ENCODE measurements at regions not wholly inside any gene's neighbourhood (a gene's known extent, or its start where the extent isn't known, plus 50 kb on each side); places are given as distances from the start of the nearest gene placed in this dataset.

GRCh38 chr16:26595199-26595598 is 471.5 kb upstream of the C16orf82 start:
- Histone ChIP-seq H3K27ac (ENCODE audit: extremely low read depth, low read depth, low read length) (no peak overlapping the region), H3K9me1 (ENCODE audit: control insufficient read depth, insufficient read depth, low read length) (no peaks in the 10 kb centered on the region), H3K4me3 (no peak overlapping the region), H3K9ac (ENCODE audit: insufficient read depth in 1 of 2, low read depth in 2 of 2, low read length in 2 of 2) (no peak overlapping the region), H3K9me3 (replicated peaks; ENCODE audit: control insufficient read depth, insufficient read depth, low read depth, low read length) (no peaks in the 10 kb centered on the region), H3K79me2 (ENCODE audit: control insufficient read depth, insufficient read depth, low read length) (no peaks in the 10 kb centered on the region), H3K27me3 (ENCODE audit: control insufficient read depth in 2 of 2, insufficient read depth in 2 of 2, low read length in 2 of 2) (no peaks in the 10 kb centered on the region), H4K20me1 (replicated peaks; ENCODE audit: control insufficient read depth, insufficient read depth, low read length) (no peaks in the 10 kb centered on the region), H2AFZ (ENCODE audit: low read depth, low read length) (no peak overlapping the region), H3K4me1 (replicated peaks in 1 of 2; ENCODE audit: control insufficient read depth in 2 of 2, insufficient read depth in 2 of 2, low read length in 2 of 2) (no peaks in the 10 kb centered on the region), H3K4me2 (ENCODE audit: insufficient read depth, low read length) (no peak overlapping the region), H3K36me3 (ENCODE audit: control insufficient read depth, insufficient read depth, low read length) (no peaks in the 10 kb centered on the region)
- no peak for FAIRE-seq
- WGBS (ENCODE audit: insufficient coverage, low coverage, missing lambda C conversion rate): 0% methylated on average over 4 of the region's 4 CpGs
- in situ Hi-C loops (cut with MboI): no loop called here
- ATAC-seq: no peak
- intact Hi-C loops (cut with micrococcal nuclease): no loop called here
- BruUV-seq (replicated peaks): no TSS peak
- POLR2A ChIA-PET: interaction anchor here (0.5 to 1.0 kb wide), 3 partner anchors 8 to 17 kb away, joined by 3 to 5 read pairs (median 3); no protein-coding TSS in a partner anchor
- no peak for DNase-seq (ENCODE audit: extremely low read depth in 1 of 4, low spot score in 3 of 4)
- TF ChIP-seq ZBTB7A (IDR thresholded peaks at IDR 0.05; ENCODE audit: borderline replicate concordance, control insufficient read depth, low read depth, low read length) (no peak), ILK (tag; IDR thresholded peaks at IDR 0.05; ENCODE audit: borderline replicate concordance, low read depth) (no peak), SIX5 (IDR thresholded peaks at IDR 0.05; ENCODE audit: borderline replicate concordance in 1 of 2, insufficient read depth in 1 of 2, low read depth in 1 of 2, low read length in 2 of 2) (no peak), MXI1 (IDR thresholded peaks at IDR 0.05; ENCODE audit: low read depth, low read length) (no peak), PYGO2 (tag; IDR thresholded peaks at IDR 0.05) (no peak), TEAD1 (CRISPR knock-in tag; IDR thresholded peaks at IDR 0.05) (no peak), CHCHD3 (CRISPR knock-in tag; IDR thresholded peaks at IDR 0.05) (no peak), ZBTB9 (CRISPR knock-in tag; IDR thresholded peaks at IDR 0.05) (no peak), ATF1 (CRISPR knock-in tag; IDR thresholded peaks at IDR 0.05) (no peak), ATF1 (tag; IDR thresholded peaks at IDR 0.05) (no peak), KLF10 (CRISPR knock-in tag; IDR thresholded peaks at IDR 0.05) (no peak), ZNF512 (tag; IDR thresholded peaks at IDR 0.05) (no peak)
- CTCF ChIA-PET (ENCODE audit: low intra/inter-chr PET ratio): no interaction called here
